Hematopoietic multipotent progenitor cell (in vitro differentiated cells): ENCODE measurements at regions not wholly inside any gene's neighbourhood (a gene's known extent, or its start where the extent isn't known, plus 50 kb on each side); places are given as distances from the start of the nearest gene placed in this dataset.

Experiments
- DNase-seq, 3 donors: peaks; one replicate each; pipeline ENCODE4 v3.0.0-alpha.2; 2011 to 2015; ENCODE audit warnings: low read depth in 2 of 3, low spot score in 2 of 3

GRCh38 chr7:51757960-51758359 is 441.4 kb upstream of the COBL start:
- DNase-seq = no peak

- no peak for DNase-seq
Observed at GRCh38 chr7:51732951-51733350, 416.3 kb upstream of the COBL start.

- no peak for DNase-seq
Observed at GRCh38 chr7:51732116-51732515, 415.5 kb upstream of the COBL start.

- no peak for DNase-seq
Observed at GRCh38 chr7:51731075-51731474, 414.5 kb upstream of the COBL start.

- DNase-seq = no peak
Observed at GRCh38 chr7:51727441-51727840, 410.8 kb upstream of the COBL start.

GRCh38 chr7:51706851-51707250 is 390.2 kb upstream of the COBL start:
- DNase-seq = no peak

- no peak for DNase-seq
Observed at GRCh38 chr7:51705701-51706100, 389.1 kb upstream of the COBL start.

GRCh38 chr7:51702673-51703072 is 386.1 kb upstream of the COBL start:
- no peak for DNase-seq

- DNase-seq = no peak
Observed at GRCh38 chr7:51701935-51702334, 385.3 kb upstream of the COBL start.

GRCh38 chr7:51700593-51701215 is 384.1 kb upstream of the COBL start:
- no peak for DNase-seq

GRCh38 chr7:51693258-51693657 is 376.6 kb upstream of the COBL start:
- no peak for DNase-seq

- DNase-seq = no peak
Observed at GRCh38 chr7:51689547-51689946, 372.9 kb upstream of the COBL start.

- DNase-seq = no peak
Observed at GRCh38 chr7:51685794-51686193, 369.2 kb upstream of the COBL start.

- DNase-seq = no peak
Observed at GRCh38 chr7:51680594-51681399, 364.2 kb upstream of the COBL start.

GRCh38 chr7:51679358-51679757 is 362.7 kb upstream of the COBL start:
- no peak for DNase-seq

- DNase-seq = no peak
Observed at GRCh38 chr7:51666751-51667150, 350.1 kb upstream of the COBL start.

- DNase-seq = no peak
Observed at GRCh38 chr7:51666266-51666665, 349.7 kb upstream of the COBL start.

- DNase-seq = no peak
Observed at GRCh38 chr7:51665045-51665780, 348.6 kb upstream of the COBL start.

- no peak for DNase-seq
Observed at GRCh38 chr7:51660516-51660915, 343.9 kb upstream of the COBL start.

- no peak for DNase-seq
Observed at GRCh38 chr7:51658684-51659083, 342.1 kb upstream of the COBL start.

GRCh38 chr7:51647931-51648351 is 331.3 kb upstream of the COBL start:
- no peak for DNase-seq

- DNase-seq = no peak
Observed at GRCh38 chr7:51647486-51647885, 330.9 kb upstream of the COBL start.
